NCI-H526 treated with DMSO at 0.1 percent for 48 hours (cell line): ENCODE measurements at regions not wholly inside any gene's neighbourhood (a gene's known extent, or its start where the extent isn't known, plus 50 kb on each side); places are given as distances from the start of the nearest gene placed in this dataset.
"Not testable (repeated sequence)": the region's sequence is repeated elsewhere in the genome, so short reads cannot be mapped to it uniquely, and the experiment has no call there.

Experiments
- DNase-seq: peaks from one replicate; lab custom pipeline; 2025; lab: John Stamatoyannopoulos, UW

DNA sequence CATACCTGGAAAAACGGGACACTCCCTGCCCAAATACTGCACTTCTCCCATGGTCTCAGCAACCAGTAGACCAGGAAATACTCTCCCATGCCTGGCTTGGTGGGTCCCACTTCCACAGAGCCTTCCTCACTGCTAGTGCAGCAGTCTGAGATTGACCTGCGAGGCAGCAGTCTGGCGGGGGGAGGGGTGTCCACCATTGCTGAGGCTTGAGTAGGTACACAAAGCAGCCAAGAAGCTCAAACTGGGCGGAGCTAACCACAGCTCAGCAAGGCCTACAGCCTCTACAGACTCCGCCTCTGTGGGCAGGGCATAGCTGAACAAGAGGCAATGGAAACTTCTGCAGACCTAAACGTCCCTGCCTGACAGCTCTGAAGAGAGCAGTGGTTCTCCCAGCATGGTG is 191.5 kb upstream of the FTMT start:
- no peak for DNase-seq

DNA sequence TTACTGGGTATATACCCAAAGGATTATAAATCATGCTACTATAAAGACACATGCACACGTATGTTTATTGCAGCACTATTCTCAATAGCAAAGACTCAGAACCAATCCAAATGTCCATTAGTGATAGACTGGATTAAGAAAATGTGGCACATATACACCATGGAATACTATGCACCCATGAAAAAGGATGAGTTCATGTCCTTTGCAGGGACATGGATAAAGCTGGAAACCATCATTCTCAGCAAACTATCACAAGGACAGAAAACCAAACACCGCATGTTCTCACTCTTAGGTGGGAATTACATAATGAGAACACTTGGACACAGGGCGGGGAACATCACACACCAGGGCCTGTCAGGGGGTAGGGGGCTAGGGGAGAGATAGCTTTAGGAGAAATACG is 186.1 kb upstream of the FTMT start:
- DNase-seq, result not testable (repeated sequence)

DNA sequence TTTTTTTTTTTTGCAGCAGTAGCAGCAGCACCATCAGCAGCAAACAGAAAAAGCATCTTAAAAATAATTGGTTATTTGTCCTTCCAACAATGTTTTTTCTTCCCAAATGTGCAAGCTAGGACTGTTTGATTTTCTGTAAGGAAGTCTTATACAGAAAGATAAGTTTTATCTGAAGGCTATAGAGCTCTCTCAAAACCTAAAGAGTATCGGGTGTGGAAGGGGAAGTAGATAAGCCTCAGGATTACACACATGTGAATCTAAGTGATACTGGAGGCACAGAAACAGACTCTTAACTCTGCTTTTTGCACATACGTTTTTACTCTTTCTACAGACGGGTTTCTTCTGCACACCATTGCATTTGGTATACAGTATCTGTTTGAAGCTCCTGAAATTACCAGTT is 184.4 kb upstream of the FTMT start:
- DNase-seq, result no peak

DNA sequence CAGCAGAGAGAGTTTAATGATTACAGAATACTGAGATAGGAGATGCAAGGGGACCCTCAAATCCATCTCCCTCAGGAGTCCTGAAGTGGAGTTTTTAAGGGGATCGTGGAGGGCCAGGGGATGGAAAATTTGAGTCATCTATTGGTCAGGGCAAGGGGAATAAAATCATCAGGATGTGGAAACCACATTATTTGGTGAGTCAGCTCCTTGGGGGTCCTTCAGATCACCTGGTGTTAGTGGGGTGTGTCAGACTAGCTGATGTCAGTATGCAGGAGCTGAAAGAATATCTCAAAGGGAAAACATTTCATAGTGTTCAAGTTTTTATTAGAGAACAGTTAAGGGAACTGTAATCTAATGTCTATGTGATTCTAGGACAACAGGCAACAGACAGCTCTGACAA is 183.0 kb upstream of the FTMT start:
- DNase-seq, result no peak

DNA sequence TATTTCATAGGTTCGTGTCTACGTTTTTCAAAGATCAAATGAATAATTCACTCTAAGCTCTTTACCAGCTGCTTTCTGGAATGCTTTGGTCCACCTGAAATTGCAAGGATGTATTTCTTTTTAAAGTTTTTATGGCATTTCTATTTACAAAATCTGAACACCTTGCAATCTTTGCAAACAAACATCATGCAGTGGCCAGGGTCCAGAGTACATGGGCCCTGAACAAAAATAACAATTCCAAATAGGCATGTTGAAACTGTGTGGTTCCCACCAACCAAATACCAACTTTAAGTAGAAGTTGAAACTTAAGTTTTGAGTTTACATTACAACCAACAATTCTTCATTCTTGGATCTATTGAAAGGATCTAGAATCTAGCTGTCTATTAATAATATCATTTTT is 180.1 kb upstream of the FTMT start:
- DNase-seq, result no peak

DNA sequence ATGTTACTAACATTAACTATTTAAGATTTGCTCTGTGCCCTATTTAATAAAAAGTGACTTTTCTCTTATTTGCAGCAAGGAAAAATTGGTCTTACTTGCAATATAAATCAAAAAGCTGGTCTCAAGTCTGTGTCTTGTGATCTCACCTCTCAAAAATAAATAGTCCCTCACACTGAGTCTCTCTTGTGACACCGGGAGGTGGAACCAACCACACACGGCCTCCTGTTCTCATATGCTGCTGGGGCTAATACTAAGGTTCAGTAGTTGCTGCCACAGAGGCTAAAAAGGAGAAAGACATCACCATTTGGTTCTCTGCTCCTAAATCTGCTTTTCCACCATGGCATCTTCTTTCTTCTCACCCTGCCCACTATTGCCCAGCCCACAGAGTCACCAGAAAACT is 175.8 kb upstream of the FTMT start:
- DNase-seq, result no peak

DNA sequence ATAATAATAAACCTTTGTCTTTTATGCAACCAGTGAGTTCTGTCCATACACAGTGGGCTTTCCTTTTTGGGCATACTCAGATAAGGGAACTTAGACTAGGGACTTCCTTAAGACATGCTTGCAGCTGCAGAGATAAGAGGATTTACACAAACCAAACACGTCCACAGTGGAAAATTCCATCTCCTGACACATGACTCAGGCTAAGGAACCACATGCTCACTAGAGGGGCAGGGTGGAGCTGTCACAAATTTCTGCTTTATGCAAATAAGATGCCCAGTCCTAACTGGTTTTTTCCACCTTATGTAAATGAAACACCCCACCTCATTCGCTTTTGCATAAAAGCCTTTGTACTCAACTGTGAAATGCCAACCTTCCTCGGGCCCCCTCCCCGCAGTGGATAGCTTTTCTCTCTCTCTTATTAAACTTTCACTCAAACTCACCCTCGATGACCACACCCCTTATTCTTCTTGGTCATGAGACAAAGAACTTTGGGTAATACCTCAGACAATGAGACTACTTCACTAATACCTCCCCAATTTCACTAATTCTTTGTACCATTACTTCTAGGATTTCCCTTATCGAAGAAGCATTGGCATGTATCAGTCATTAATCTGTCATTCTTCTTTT is 170.3 kb upstream of the FTMT start:
- DNase-seq, result no peak

DNA sequence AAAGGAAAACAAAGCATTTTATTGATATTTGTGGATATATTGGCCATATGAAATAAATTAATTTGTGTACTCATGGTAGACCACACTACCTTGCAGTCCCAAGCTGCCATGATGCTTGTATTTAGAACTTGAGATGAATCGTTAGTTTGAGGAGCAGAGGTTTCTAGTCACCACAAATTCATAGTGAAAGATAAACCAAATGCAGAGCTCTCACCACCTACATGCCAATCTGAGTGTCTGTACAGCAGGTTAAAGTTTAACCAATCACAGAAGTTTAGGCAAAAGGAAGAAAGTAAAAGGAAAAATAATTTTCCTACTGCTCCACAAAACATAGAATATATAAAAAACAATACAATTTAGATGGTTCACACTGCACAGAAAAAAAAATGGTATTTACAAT is 163.6 kb upstream of the FTMT start:
- DNase-seq, result no peak

DNA sequence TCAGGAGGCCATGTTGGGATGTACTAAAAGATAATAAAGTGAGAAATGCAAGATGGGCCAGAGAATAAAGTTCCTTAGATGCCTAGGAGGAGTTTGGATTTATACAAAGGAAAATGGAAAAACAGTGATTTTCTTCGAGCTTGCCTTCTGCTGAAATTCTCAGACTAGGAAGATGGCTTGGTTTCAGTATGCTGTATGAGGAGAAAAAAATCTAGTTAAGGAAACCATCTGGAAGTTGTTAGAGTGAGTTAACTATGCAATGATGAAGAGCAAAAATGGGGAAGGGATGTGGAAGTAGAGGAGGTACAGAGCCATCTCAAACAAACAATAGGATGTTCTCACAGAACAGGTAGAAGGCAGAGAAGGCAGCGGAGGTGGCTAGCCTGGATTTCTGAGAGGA is 162.9 kb upstream of the FTMT start:
- DNase-seq, result no peak

DNA sequence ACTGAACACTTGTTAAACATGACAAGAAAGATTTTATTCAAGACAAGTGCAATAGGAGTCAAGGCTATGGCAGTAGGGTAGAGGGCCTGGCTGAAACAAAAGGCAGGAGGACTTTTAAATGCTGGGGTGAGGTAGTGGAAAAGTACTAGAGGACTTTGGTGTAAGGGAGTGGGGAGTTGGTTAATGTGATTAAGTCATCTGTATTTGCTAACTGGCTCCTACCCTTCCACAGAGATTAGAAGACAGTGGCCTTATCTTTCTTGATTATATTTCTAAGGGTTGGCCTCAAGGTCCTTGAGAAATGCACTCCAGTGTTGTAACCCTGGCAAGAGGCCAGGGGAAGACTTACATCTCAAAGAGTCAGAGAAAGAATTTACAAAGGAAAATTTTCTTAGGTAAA is 160.2 kb upstream of the FTMT start:
- DNase-seq, result no peak

DNA sequence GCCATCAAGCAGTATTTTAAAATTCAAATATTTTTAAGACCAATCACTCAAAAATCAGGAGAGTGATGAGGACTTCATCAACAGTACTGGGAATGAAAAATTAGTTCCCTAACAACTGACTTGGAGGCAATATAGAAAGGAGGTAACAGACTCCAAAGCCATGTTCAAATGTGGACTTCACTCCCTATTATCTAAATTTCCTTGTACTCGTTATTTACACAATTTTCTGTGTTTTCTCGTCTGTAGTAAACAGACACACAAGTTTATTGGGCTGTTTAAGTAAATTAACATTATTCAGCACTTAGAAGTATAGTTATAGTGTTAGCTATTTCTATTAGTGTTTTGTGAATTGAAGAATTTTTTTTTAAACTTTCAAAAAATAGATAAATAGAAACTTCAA is 159.5 kb upstream of the FTMT start:
- DNase-seq, result no peak

DNA sequence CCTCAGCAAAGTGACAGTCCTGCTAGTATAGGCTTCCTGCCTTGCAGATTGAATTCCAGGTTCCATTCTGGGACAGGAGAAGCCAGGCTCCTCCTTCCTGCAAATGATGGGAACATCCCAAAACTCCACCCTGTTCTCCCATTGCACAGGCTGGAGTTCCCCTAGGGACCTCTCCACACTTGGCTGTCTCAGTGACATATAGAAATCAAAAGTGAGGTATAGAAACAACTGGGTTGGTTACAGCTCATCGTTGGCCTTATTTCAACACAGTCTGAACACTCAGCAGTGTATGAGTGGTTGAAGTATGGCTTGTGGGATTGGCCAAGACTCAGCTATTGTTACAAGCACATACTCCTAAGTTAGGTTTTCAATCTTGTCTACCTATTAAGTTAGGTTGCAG is 157.8 kb upstream of the FTMT start:
- DNase-seq, result no peak

DNA sequence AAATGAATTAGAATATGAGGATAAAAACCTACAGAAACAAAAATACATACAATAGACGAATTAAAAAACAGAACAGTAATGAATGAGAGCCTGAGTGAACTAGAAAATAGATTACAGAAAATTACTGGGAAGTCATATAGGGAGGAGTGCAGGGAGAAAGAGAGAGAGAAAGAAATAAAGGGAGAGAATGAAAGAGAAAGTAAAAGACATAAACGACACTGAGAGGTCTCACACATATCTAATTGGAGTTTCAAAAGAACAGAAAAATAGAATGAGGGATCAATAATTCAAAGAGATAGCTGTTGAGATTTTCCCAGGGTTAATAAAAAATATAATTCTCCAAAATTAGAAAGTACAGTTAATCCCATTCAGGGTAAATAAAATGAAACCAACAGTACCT is 156.4 kb upstream of the FTMT start:
- DNase-seq, result no peak

DNA sequence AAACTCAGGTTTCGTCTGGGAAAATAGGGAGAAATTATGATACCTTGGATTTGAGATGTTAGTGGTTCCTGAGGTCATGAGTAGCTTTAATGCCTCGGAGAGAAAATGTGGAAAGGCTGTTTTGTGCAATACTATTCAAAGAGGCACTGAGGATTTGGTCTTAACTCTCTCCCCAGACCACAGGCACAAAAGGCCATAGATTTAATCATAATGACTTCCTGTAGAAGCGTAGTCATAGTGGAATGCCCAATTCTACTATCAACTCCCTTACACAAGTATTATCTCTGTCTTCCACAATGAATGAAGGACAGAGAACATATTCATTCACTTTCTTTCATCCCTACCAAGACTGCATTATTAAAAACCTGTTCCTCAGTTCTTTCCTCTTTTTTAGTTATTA is 153.0 kb upstream of the FTMT start:
- no peak for DNase-seq

DNA sequence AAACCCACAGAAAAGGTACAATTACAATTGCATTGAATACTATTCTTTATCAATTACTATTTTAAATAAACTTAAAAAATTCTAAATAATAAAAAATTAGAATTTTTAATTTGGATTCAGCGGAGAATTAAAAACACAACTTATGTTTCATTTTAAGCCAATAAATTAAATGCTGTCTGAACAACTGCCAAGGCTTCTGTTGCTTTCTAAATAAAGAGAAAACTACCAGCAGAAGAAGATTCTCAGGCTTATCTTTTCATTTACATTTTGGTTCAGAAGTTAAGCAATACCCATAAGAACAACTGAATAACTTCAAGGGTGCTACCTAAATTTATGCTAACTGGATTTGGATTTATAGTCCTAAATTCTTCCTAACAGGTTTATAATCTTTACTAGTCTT is 150.0 kb upstream of the FTMT start:
- DNase-seq, result no peak

DNA sequence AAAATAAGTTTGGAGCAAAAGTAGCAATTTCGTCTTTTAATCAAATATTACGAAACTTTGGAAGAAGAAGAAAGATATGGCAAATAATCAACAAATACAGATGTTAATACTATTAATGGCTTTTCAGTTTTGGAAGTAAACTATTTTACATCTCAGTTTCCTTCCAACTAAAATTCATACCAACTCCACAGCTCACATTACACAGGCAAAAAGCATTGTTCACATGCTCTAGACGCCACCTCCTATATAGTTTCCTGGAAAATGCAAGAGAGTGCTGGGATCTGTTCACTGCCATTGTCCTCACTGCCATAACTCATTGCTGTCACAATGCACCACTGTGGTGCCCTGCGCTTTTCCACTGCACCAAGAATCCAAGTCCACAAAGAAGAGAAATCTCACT is 149.0 kb upstream of the FTMT start:
- no peak for DNase-seq

DNA sequence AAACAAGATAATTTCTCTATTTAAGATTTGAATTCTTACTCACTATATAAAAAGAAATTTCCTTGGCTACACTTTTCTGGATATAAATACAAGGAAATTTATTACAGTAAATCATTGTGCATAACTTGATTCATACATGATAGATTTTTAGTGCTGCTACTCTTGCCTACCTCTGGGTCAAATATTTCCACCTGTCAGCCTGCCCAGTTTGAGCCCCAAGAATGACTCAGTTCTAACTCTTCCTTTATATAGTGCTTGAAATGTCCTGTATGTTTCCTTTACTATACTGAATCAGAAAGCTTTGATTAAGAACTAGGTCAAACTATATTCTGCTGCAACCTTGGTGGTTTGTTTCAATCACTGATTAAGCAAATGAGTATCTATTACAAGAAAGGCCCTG is 147.4 kb upstream of the FTMT start:
- DNase-seq, result no peak

DNA sequence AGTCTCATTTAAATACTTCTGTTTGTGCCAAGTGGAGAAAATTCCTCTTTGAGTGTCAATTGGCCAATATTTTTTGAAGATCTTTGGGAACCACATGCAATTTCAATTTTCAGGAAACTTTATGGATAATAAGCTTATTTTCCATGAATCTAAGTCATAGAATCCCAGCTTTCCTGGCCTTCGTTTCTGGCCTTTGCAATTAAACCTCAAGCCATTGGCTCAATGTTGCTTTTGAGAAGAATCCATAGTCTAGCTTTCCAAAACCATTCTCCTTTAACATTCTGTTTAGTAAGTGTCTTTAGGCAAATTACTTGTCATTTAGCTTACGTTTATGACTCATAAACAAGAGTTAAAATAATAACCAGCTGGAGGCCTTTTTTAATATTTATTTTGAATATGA is 145.0 kb upstream of the FTMT start:
- DNase-seq, result peak; percentile 3

DNA sequence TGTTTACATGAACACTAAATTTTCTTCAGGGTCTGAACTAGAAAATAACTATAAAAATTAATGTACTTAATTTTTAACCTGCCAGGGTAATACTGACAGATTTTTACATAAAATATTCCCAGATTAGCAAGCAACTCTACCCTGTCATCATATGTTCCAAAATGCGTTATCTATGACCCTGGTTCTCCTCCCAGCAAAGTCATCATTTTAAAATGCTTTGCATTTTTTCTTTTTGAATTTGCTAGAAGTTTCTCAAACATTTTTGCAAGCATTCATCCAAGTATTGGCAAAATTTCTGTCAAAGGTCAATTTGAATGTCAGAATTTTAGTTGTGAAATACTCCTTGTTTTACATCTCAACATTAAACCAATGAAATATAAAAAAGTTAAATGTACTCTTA is 144.5 kb upstream of the FTMT start:
- DNase-seq, result no peak

DNA sequence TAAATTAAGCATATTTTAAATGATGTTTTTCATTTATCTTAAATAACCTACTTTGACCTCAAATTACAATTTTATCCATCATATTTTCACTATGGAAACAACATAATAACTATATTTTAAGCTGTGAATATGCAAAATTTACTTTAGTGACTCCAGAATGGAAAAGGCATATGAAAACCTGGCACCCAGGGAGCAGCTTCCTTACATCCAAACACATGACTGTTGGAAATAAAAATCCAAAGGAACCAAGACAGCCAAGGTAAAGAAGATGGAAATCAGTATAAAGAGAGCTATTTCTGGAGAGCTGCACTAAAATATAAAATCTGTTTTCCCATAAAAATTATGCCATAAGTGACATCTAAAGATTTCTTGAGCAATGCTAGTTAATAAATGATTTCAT is 140.3 kb upstream of the FTMT start:
- DNase-seq, result no peak

DNA sequence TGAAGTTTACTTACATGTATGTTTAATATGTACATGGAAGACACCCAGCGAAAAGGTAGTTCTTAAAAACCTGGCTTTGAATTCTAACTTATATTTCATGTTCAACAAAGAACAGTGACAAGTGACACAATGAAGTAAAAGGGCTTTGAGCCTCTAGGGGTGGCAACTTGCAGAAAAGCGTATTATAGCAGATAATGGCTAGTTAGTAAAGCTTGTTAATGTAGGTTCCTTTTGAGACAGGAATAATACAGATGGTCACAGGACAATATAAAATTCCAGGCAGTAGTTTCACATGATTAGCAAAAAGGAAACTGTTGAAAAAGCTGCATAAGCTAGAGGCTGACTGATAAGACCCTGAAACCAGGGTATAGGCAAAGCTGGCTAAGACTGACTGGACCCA is 132.4 kb upstream of the FTMT start:
- no peak for DNase-seq

DNA sequence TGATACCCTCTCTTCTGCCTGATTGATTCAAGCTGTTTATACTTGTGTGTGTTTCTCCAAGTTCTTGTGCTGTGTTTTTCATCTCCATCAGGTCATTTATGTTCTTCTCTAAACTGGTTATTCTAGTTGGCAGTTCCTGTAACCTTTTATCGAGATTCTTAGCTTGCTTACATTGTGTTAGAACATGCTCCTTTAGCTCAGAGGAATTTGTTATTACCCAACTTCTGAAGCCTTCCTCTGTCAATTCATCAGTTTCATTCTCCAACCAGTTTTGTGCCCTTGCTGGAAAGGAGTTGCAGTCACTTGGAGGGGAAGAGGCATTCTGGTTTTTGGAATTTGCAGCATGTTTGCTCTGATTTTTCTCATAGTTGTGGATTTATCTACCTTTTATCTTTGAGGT is 126.2 kb upstream of the FTMT start:
- no peak for DNase-seq

DNA sequence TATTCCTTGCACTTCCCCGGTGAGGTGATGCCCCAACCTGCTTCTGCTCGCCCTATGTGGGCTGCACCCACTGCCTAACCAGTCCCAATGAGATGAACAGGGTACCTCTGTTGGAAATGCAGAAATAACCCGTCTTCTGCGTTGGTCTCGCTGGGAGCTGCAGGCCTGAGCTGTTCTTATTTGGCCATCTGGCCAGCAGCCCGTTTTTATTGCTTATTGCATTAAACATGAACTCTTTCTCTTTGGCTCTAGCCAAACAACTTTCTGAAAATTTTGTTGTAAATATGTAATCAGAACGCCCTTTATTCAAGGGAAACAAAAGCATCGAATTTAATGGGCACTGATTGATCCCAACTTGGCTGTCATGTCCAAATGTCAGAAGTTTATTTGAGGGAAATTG is 124.7 kb upstream of the FTMT start:
- no peak for DNase-seq

DNA sequence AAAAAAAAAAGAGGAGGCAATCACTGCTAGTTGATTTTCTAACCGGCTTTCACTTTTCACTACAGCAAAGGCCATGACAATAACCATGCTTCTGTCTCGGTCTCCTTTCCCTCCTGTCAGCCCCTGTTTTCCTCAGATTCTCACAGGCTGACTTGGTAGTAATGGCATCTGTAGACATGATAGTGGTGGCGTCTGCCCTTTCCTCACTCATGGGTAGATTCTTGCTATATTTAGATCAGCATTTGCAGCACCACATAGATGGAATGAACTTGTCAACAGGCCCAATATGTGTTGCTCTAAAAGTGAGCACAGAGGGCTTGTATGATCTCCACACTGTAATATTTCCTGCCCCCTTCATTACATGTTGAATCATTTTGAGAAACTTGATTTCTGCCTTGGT is 120.3 kb upstream of the FTMT start:
- DNase-seq, result no peak

DNA sequence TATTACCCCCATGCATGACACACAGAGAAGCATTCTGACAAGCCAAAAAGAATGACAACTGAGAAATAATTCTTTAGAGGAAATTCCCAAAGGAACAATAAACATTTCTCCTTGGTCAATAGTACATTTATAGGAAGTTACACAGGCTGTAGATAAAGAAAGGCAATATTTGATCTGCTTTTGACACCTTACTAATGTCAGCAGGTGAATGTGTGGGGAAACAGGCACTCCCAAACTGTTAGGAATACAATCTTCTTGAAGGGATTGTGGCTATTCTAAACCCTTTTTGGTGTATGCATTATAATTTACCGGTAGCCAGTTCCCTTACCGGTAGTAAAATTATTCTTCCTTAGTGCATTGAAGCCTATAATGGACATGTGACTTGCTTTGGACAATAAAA is 116.1 kb upstream of the FTMT start:
- DNase-seq, result no peak
